GM21515 (cell line): ENCODE measurements at regions not wholly inside any gene's neighbourhood (a gene's known extent, or its start where the extent isn't known, plus 50 kb on each side); places are given as distances from the start of the nearest gene placed in this dataset.

ENCODE experiments used
- ATAC-seq: cut with Tn5 transposase; IDR thresholded peaks from one replicate; pipeline ENCODE4 v1.9.1; 2021; ENCODE audit not compliant: unreplicated experiment

DNA sequence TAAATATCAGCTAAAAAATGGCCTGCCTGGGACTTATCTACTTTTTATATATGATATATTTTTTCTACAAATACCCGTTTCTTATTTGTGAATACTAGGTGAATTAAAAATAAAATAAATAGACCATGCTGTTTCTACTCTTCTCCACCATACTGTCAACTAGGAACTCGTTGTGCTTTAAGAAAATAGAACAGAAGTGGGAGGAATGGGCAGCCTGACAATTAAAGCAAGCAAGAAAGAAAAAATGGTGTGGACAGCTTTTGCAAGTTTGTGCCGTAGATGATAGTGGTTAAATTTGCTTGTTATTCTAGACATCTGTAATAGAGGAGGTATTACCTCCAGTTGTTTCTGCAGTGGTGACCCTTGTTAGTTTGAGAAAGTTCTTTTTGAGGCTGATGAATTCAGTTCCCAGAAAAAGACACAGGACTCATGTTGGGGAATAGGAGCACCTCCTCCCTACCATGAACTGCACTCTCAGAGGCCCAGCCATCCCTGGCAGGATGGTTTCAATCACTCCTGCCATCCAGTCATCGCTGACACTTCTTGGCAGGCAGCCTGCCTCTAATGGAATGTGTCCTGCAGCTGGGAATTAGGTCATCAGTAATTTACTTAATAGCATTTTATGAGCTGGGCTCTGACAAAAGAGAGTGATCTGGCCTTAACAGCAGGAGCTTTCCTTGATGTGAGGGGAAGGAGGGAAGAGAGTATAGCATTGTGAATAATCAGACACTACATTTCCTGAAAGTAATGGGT, 105.0 kb upstream of the GAP43 start:
- ATAC-seq, result no peak

DNA sequence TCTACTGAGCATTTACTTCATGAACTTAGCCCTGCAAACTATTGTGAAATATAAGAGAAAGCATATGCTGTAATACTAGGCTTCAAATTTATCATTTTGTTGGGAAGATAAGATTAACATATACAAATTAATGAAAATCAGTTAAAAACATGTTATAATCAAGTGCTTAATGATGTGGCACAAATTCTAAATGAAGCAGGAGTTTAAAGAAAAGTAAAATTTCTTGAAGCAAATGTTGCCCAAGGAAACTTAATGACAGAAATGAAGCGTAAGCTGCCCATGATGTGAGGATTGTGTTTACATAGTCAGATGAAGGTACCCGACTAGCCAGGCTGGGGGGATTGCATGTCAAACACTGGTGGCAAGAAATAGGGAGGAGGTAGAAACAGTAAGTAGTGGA, 103.1 kb upstream of the GAP43 start:
- no peak for ATAC-seq

DNA sequence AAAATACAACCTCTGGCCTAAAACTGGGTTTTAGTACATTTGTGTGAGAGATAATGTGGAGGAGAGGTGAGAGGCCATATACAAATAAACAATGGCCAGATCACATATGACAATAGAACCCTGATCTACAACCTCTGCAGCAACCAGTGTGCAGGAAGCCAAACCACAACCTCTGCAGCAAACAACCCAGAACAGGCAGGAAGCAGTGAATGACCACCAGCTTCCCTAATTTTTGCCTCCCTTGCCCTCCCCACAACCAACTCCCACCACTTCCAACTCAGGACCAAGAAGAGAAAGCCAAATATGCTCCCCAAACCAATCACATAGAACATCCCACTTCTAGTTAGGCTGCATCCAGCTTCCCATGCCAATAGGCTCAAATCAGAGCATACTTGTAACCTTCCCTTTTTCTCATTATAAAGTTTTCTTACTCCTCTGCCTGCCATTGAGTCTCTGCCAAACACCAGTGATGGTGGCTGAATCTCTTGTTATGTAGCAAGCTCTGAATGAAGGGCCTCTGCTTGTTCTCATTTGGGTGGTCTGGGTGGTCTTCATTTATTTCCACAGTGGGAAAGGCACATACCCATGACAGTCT, 102.6 kb upstream of the GAP43 start:
- ATAC-seq, result no peak

DNA sequence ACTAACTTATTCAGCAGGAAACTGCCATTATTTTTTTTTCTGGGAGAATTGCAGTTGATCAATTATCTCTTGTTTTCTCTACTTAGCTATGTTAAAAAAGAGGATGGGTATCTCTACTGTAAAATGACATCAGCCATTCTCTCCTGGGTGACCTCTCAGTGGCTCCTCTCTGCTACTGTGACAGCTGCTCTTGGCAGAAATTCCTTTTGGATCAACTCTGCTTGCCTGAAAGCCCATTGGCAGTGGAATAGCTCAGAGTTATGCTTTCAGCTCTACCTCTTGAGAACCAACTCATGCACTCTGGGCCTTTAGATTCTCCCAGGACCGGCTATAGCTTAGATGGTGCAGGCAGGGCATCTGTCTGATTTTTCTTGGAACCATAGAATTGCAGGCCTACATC, 99.9 kb upstream of the GAP43 start:
- ATAC-seq, result no peak

DNA sequence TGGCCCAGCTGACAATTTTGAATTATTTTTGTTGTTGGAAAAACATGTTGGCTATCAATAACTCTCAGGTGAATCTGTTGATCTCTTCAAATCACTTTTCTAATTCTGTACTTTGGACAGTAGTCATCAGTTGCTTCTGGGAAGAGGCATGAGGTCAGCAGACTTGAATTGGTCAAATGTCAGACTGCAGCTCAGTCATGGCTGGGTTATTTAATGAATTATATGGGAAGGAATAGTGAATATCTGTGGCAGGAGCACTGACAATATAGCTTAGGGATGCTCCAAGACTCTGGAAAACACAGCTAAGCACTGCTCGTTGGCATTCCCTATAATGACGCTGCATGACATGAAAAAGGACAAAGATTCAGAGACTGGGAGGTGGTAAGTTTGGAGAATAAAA, 98.8 kb upstream of the GAP43 start:
- ATAC-seq, result no peak

DNA sequence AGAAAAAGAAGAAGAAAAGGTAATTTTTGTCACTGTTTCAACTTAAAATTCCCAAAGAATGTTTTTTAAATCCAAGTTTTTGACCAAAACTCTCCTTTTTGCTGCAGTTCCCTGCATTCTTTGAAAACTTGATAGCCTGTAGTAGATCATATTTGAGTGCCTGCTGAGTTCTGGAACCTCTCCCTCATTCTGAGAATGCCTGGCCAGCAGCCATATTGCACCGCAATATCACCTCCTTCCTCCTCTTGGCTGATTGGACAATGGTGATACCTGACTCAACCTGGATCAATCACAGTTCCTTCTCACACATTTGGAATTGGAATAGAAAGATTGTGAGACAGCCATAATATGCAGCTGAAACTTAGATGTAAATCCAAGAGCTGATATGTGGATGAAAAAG, 97.6 kb upstream of the GAP43 start:
- no peak for ATAC-seq

DNA sequence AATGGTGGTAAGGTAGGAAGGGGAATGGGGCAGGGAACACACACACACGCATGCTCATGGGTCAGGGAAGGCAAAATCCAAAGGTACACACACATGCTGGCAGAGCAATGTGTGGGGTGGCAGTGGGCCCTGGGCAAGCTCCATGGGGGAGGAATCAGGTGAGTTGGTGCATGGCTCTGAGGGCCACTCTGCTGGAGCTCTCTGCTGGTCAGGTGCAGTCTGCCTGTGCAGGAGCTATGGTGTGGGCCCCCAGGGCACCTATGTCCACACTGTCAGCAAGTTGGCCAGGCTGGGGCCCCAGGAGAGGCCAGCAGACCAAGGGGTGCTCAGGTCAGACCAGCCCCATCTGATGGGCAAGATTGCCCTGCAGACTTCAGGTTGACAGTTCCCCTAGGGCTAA, 90.1 kb upstream of the GAP43 start:
- no peak for ATAC-seq

DNA sequence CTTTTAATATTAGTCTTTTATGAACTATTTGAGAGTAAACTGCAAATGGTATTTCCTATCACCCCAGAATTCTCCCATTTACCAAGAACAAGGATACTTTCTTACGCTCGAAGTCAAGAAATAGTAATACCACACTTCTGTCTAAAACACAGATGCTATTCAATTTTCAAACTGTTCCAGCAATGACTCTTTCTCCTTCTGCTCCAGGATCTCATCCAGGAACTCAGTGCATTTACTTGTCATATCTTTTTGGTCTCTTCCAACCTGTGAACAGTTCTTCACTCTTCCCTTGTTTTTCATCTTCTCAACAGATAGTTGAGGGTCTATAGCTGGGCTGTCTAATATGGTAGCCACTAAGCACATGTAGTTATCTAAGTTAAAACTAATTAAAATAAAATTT, 87.1 kb upstream of the GAP43 start:
- ATAC-seq, result no peak

DNA sequence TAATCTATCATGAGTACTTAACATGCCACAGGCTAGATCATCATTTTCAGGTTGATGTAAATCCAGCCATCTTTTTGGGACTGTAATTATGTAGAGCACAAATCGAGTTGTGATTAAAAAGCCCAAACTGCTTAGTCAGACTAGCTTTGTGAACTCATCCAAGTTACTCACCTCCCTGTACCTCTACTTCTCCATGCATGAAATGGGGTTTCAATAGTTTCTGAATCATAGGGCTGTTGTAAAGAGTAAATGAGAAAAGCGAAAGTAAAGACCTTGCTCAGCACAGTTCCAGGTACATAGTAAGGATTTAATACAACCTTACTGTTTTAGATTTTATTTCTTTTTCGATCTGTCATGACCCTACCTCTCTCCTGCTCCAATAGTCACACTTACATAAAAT, 85.6 kb upstream of the GAP43 start:
- no peak for ATAC-seq

DNA sequence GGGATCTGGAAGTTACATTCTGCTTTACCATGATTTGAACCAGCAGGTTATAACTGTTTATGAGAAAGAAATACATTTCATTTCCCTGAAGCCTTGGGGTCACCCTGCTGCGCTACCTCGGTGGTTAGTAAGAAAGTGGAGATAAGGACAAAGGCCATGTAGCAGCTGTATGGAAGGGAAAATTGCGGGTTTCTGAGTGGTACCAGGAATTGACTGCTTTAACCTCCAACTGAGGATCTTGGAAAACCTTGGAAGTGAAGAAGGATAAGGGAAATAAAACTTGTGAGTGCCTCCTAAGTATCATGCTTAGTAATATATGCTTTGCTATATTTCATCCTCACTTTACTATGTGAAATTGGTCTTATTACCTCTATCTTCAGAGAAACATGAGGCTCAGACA, 76.1 kb upstream of the GAP43 start:
- no peak for ATAC-seq

DNA sequence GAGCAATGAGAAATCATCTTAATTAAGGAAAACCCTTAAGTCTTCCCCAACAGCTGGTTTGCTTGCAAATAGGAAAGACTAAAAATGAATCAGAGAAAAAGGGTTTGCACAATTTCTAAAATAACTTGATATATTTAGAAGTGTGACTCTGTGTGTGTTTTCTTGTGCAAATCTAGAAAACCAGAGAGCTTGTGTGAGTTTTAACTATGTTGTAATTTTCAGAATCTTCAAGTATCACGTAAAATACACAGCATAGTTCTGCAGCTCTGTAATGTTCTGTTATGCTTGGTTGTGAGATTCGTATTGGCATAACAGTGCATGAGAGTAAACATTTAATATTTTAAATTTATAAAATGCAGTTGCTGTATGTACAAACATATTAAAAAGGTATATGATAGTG, 74.7 kb upstream of the GAP43 start:
- no peak for ATAC-seq

DNA sequence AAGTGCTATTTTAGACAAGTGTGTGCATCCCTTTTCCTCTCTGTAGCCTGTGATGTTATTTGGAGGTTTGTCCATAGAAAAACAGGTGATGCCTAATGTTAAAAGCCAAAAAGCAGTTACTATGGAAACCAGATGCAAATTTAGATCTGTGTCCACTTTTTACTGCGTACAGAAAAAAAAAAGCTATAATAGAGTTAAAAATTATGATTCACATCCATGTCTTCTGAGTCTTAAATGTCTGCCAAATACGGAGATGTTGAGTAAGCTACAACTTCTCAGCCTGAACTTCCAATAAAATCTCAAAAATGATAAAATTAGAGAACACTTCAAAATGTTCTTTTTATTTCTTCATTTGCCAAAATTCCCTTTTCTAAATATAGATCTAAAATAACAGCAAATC, 74.2 kb upstream of the GAP43 start:
- no peak for ATAC-seq

DNA sequence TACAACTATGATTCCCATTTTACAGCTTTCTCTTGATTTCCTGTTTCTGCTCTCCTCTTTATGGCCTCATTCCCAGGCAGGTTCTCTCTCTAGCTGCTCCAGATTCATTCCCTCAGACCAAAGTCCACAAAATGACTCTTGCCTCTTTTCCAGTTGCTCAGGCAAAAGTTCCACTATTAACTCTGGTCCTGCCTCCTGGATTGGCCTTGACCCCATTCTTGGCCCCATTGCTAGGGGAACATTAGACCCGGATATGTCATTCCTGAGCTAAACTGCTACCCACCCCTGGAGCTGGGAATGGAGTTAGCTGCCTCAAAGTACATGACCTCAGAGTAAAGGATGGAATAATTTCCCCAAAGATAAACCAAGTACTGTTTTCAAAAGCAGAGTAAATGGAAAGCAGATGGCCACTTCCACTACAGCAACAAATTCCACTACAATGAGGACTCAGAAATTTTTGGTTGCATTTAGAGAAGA, 73.0 kb upstream of the GAP43 start:
- no peak for ATAC-seq

DNA sequence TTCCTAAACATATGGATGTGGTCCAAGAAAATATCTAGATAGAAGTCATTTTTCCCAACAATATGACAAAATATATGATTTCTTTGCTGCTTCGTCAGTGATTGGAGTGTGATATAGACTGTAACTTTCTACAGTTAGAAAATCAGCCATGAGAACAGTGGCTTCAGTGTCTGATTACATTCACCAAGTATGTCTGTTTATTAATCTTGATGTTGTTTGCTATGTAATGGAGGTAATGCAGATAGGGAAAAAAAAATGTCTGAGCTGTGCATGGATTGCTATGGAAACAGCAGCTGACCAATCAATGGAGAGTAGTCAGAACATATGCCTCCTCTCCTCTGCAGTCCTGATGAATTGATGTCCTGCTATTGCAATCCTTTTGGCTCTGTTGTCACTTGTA, 72.3 kb upstream of the GAP43 start:
- no peak for ATAC-seq

DNA sequence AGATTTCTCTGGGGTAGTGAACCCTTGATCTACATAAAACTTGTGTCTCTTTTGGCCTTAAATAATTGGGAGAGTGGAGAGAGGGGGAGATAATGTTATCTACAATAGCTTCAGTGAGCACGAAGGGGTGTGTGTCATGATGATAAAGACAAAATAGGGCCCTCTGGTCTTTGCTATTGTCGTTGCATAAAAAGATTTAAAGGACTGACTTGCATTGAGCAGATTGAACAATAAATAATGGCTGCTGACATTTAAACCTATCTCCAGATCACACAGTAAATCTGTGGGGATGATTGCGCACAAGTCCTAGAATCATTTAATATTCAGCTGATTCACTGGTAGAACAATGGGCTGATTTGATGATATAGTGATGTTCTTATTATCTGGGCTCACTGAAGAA, 71.3 kb upstream of the GAP43 start:
- no peak for ATAC-seq

DNA sequence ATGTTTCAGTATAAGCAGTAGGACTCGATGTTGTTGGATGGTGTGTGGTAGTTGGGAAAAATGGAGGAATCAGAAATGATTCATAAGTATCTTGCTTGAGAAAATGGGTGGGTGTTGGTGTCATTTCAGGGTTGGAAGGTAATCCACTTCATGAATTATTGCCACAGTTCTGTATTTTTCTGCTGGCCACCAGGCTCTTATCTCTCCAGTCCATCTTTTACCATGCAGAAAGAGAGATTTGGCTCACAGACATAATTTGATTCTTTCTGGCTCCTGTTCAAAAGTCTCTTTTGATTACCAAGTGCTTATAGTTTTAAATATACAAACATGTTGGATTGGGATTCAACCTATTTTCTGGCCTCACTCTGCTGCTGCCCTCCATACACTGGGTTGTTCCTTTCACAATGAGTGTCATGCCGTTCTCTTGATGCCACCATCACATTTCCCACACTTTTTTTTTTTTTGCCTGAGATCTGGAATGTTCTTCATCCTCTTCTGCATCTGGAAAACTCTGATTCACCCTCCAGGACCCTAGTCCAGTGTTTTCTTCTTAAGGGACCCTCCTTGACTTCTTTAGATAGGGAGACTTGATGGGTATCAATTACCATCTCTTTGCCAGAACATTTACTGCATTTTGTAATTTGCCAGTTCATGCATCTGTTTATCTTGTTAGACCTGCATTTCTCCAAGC, 69.4 kb upstream of the GAP43 start:
- no peak for ATAC-seq

DNA sequence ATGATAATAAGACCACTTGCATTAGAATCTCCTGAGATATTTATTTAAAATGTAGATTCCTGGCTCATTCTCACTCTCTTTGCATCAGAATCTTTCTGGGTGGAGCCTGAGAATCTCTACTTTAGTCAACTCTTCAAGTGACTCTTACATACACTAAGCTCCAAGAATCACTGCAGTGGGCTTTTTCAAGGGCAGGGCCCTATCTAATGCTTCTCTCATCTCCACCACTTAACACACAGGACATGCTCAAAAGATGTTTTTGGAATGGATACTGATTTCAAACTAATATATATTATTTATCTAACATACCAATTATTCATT, 68.9 kb upstream of the GAP43 start:
- ATAC-seq, result no peak

DNA sequence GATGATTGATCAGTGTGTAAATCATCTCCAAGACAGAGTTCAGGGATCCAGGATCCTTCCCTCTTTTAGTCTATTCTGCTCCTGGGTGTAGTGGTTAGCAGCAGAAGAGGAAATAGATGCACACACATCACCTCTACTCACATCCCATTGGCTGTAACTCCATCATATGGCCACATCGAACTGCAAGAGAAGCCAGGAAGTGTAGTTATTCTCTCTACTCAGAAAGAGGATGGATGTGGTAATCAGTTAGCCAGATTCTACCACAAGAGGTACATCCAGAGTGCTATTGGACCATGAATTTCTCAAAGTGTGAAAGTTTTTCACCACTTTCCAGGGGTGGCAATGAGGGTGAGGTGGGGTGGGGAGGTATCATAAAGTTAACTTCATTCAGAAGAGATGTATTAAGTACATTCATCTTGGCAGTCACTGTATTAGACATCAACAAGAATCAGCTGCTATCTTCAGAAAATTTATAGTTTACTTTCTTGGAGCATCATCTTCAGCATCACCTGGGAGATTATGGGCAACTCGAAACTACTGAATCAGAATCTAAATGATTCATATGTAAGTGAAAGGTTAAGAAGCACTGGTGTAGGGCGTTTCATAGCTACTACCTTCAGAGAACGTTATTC, 60.6 kb upstream of the GAP43 start:
- ATAC-seq, result no peak

DNA sequence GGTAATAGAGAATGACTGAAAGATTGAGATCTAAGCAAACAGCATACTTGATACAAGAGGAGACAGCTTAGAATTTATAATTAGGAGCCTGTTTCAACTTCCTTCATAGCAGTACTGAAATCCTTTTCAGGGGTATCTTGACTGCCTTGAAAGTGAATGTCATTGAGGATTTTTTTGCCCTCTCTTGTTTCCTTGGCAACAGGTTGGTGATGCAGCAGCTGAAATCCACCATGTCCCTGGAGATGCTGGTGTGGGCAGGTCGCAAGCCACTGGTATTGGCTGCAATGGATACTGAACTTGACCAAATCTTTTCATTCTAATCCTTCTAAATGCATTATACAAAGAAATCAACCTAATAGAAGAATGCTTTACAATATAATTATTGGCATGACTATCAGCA, 59.3 kb upstream of the GAP43 start:
- ATAC-seq, result no peak

DNA sequence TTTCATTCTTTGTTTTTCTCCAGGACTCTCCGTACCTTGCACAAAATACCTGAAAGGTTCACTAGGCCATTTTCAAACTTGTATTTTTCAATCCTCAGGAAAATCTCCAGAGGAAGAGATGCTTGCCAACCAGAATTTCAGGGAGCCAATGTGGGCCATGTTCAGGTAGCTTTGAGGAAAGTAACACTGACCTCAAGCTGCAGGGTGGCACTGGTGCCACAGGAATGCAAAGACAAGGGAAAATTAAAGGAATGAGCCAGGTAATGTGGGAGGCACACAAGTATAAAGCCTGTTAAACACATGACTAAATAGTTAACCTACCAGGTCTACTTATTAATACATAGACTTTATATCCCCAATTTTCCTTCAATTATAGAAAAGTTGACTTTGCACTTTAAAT, 51.9 kb upstream of the GAP43 start:
- ATAC-seq, result no peak
